ENCODE measurements at regions not wholly inside any gene's neighbourhood (a gene's known extent, or its start where the extent isn't known, plus 50 kb on each side); places are given as distances from the start of the nearest gene placed in this dataset.

GRCh38 chr18:55111271-55111670 is 152.0 kb upstream of the CCDC68 start:
- ChIA-PET POLR2A (no interaction called here), CTCF (no interaction called here)
- ATAC-seq: no peak
- H3K9me3 Mint-ChIP-seq: no peaks in the 10 kb centered on the region
- DNase-seq: no peak
- H3K4me3 Mint-ChIP-seq: no peak overlapping the region
- H3K4me1 Mint-ChIP-seq (ENCODE audit: low read depth): no peaks in the 10 kb centered on the region
- H3K27me3 Mint-ChIP-seq: no peaks in the 10 kb centered on the region
- intact Hi-C loops (cut with micrococcal nuclease): no loop called here
- TF ChIP-seq CTCF (IDR thresholded peaks at IDR 0.05): no peak
- no peak overlapping the region for H3K27ac Mint-ChIP-seq
- no peaks in the 10 kb centered on the region for H3K36me3 Mint-ChIP-seq (ENCODE audit: low read depth)

- H3K9me3 Mint-ChIP-seq: no peaks in the 10 kb centered on the region
- ATAC-seq: no peak
- H3K27ac Mint-ChIP-seq: no peak overlapping the region
- ChIA-PET POLR2A (no interaction called here), CTCF (no interaction called here)
- H3K4me1 Mint-ChIP-seq (ENCODE audit: low read depth): no peaks in the 10 kb centered on the region
- no peak for TF ChIP-seq CTCF (IDR thresholded peaks at IDR 0.05)
- intact Hi-C loops (cut with micrococcal nuclease): no loop called here
- no peak overlapping the region for H3K4me3 Mint-ChIP-seq
- no peaks in the 10 kb centered on the region for H3K27me3 Mint-ChIP-seq
- no peak for DNase-seq
- H3K36me3 Mint-ChIP-seq (ENCODE audit: low read depth): no peaks in the 10 kb centered on the region
Measured at GRCh38 chr18:55110436-55110835, 151.2 kb upstream of the CCDC68 start.

- Mint-ChIP-seq H3K27ac (no peak overlapping the region), H3K9me3 (no peaks in the 10 kb centered on the region), H3K27me3 (no peaks in the 10 kb centered on the region), H3K4me1 (ENCODE audit: low read depth) (no peaks in the 10 kb centered on the region), H3K4me3 (no peak overlapping the region), H3K36me3 (ENCODE audit: low read depth) (no peaks in the 10 kb centered on the region)
- TF ChIP-seq CTCF (IDR thresholded peaks at IDR 0.05): no peak
- ATAC-seq (no peak), DNase-seq (no peak)
- intact Hi-C loops (cut with micrococcal nuclease): no loop called here
- ChIA-PET POLR2A (no interaction called here), CTCF (no interaction called here)
Measured at GRCh38 chr18:55109818-55110414, 150.7 kb upstream of the CCDC68 start.

GRCh38 chr18:55106906-55107305 is 147.6 kb upstream of the CCDC68 start:
- intact Hi-C loops (cut with micrococcal nuclease): no loop called here
- H3K4me3 Mint-ChIP-seq: no peak overlapping the region
- H3K27me3 Mint-ChIP-seq: no peaks in the 10 kb centered on the region
- H3K36me3 Mint-ChIP-seq (ENCODE audit: low read depth): no peaks in the 10 kb centered on the region
- no peak for DNase-seq
- no peak for ATAC-seq
- POLR2A ChIA-PET: no interaction called here
- TF ChIP-seq CTCF (IDR thresholded peaks at IDR 0.05): no peak
- no peaks in the 10 kb centered on the region for H3K4me1 Mint-ChIP-seq (ENCODE audit: low read depth)
- no peak overlapping the region for H3K27ac Mint-ChIP-seq
- CTCF ChIA-PET: interaction anchor here (0.7 kb wide), 1 partner anchor 157 kb away, joined by 3 read pairs; no protein-coding TSS in a partner anchor
- H3K9me3 Mint-ChIP-seq: peaks cover 1% of the 10 kb centered on the region

- Mint-ChIP-seq H3K27ac (no peak overlapping the region), H3K4me3 (no peak overlapping the region)
- TF ChIP-seq CTCF (IDR thresholded peaks at IDR 0.05): no peak
Measured at GRCh38 chr18:55106466-55106865, 147.2 kb upstream of the CCDC68 start.

More at GRCh38 chr18:55106466-55106865, 147.2 kb upstream of the CCDC68 start:
- Mint-ChIP-seq H3K27me3 (no peaks in the 10 kb centered on the region), H3K9me3 (peaks cover 1% of the 10 kb centered on the region), H3K36me3 (ENCODE audit: low read depth) (no peaks in the 10 kb centered on the region), H3K4me1 (ENCODE audit: low read depth) (no peaks in the 10 kb centered on the region)
- CTCF ChIA-PET: interaction anchor here (0.7 kb wide), 1 partner anchor 156 kb away, joined by 3 read pairs; no protein-coding TSS in a partner anchor
- DNase-seq (no peak), ATAC-seq (no peak)
- intact Hi-C loops (cut with micrococcal nuclease): no loop called here
- POLR2A ChIA-PET: no interaction called here

Measured in activated CD8-positive, alpha-beta T cell treated with anti-CD3 and anti-CD28 coated beads for 36 hours (primary cell).